MM.1S (cell line): ENCODE measurements at regions not wholly inside any gene's neighbourhood (a gene's known extent, or its start where the extent isn't known, plus 50 kb on each side); places are given as distances from the start of the nearest gene placed in this dataset.

ENCODE experiments used
- DNase-seq: peaks from one replicate; pipeline ENCODE4 v3.0.0-alpha.2; 2015
- H2AFZ ChIP-seq: fragments of 300-600 bp; sonication (generic); 2 replicates; pipeline ENCODE4 v1.6.0; 2016; ENCODE audit warnings: antibody characterized with exemption, low read length
- H3F3A ChIP-seq: fragments of 300-600 bp; sonication (generic); 2 replicates; pipeline ENCODE4 v1.6.1; 2016; ENCODE audit warnings: mild to moderate bottlenecking, antibody characterized with exemption, low read length, moderate library complexity, mixed read lengths; ENCODE audit not compliant: insufficient read depth
- H3K27ac ChIP-seq: fragments of 300-600 bp; sonication (generic); 2 replicates; pipeline ENCODE4 v1.5.1; 2016; ENCODE audit warnings: mild to moderate bottlenecking, low read length
- H3K27me3 ChIP-seq: fragments of 300-600 bp; sonication (generic); replicated peaks from 2 replicates; pipeline ENCODE4 v1.6.0; 2016; ENCODE audit warnings: low read length; ENCODE audit not compliant: insufficient read depth
- H3K36me3 ChIP-seq: fragments of 300-600 bp; sonication (generic); replicated peaks from 2 replicates; pipeline ENCODE4 v1.6.1; 2016; ENCODE audit warnings: mild to moderate bottlenecking, low read length, mixed read lengths; ENCODE audit not compliant: insufficient read depth
- H3K4me1 ChIP-seq: fragments of 300-600 bp; sonication (generic); 2 replicates; pipeline ENCODE4 v1.6.1; 2016; ENCODE audit warnings: low read length, mixed read lengths
- H3K4me2 ChIP-seq: fragments of 300-600 bp; sonication (generic); 2 replicates; pipeline ENCODE4 v1.6.0; 2016; ENCODE audit warnings: low read depth, low read length
- H3K4me3 ChIP-seq: fragments of 300-600 bp; sonication (generic); 2 replicates; pipeline ENCODE4 v1.5.1; 2016; ENCODE audit warnings: low read length, mixed read lengths
- H3K79me2 ChIP-seq: fragments of 300-600 bp; sonication (generic); 2 replicates; pipeline ENCODE4 v1.6.1; 2016; ENCODE audit warnings: mixed run types, low read length, mixed read lengths
- H3K9ac ChIP-seq: fragments of 300-600 bp; sonication (generic); 2 replicates; pipeline ENCODE4 v1.6.1; 2016; ENCODE audit warnings: low read length, mixed read lengths
- H3K9me2 ChIP-seq: fragments of 300-600 bp; sonication (generic); replicated peaks from 2 replicates; pipeline ENCODE4 v1.6.1; 2016; ENCODE audit warnings: mild to moderate bottlenecking, low read length, mixed read lengths; ENCODE audit not compliant: insufficient read depth
- H3K9me3 ChIP-seq: fragments of 300-600 bp; sonication (generic); replicated peaks from 2 replicates; pipeline ENCODE4 v1.6.1; 2016; ENCODE audit warnings: mild to moderate bottlenecking, low read length, mixed read lengths; ENCODE audit not compliant: insufficient read depth
- H4K20me1 ChIP-seq: fragments of 300-600 bp; sonication (generic); 2 replicates; pipeline ENCODE4 v1.6.1; 2016; ENCODE audit warnings: mild to moderate bottlenecking, low read length, moderate library complexity, mixed read lengths; ENCODE audit not compliant: insufficient read depth
- EZH2 ChIP-seq: fragments of 300-600 bp; sonication (generic); optimal IDR thresholded peaks from 2 replicates; pipeline ENCODE3; 2017; ENCODE audit warnings: low read depth, mild to moderate bottlenecking, antibody characterized with exemption, low read length, mixed read lengths
- EZH2phosphoT487 ChIP-seq: fragments of 300-600 bp; sonication (generic); IDR thresholded peaks from 2 replicates; pipeline ENCODE4 v1.6.1; 2018; ENCODE audit warnings: antibody characterized with exemption, low read length
- TF ChIP-seq, protein P1 (sequence below): fragments of 300-600 bp; sonication (generic); IDR thresholded peaks from 2 replicates; pipeline ENCODE4 v1.5.1; 2016; ENCODE audit warnings: antibody characterized with exemption, low read length, mixed read lengths

DNA sequence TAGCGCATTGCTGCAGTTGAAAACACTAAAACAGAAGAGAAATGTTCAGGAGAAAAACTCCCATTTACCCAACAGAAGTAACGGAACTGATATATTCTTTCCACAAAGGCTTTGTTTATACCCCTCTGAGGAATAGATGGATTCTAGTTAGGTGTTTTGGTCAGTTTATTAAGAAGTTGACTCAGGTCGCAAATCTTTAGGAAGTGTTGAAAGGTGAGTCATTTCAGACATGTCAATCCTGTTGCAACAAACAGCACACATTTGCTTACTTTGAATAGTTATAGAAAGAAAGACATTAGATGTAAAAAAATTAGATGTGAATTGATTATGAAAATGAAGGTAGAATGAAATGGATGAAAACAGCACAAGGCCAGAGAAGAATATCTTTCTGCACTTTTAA is 941.0 kb downstream of the KCNJ2 start:
- Histone ChIP-seq H3K4me1 (no peaks in the 10 kb centered on the region), H3K9me2 (no peaks in the 10 kb centered on the region), H3K4me3 (no peak overlapping the region), H3K27me3 (no peaks in the 10 kb centered on the region), H3K9me3 (no peaks in the 10 kb centered on the region), H3K27ac (no peak overlapping the region), H2AFZ (no peak overlapping the region), H3K36me3 (no peaks in the 10 kb centered on the region), H3K9ac (no peak overlapping the region), H3F3A (no peaks in the 10 kb centered on the region), H3K79me2 (no peaks in the 10 kb centered on the region), H4K20me1 (no peaks in the 10 kb centered on the region), H3K4me2 (no peak overlapping the region)
- TF ChIP-seq EZH2phosphoT487 (no peak), EZH2 (no peak)
- TF ChIP-seq, protein P1, sequence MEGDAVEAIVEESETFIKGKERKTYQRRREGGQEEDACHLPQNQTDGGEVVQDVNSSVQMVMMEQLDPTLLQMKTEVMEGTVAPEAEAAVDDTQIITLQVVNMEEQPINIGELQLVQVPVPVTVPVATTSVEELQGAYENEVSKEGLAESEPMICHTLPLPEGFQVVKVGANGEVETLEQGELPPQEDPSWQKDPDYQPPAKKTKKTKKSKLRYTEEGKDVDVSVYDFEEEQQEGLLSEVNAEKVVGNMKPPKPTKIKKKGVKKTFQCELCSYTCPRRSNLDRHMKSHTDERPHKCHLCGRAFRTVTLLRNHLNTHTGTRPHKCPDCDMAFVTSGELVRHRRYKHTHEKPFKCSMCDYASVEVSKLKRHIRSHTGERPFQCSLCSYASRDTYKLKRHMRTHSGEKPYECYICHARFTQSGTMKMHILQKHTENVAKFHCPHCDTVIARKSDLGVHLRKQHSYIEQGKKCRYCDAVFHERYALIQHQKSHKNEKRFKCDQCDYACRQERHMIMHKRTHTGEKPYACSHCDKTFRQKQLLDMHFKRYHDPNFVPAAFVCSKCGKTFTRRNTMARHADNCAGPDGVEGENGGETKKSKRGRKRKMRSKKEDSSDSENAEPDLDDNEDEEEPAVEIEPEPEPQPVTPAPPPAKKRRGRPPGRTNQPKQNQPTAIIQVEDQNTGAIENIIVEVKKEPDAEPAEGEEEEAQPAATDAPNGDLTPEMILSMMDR, result no peak
- DNase-seq, result no peak

- H3K4me3 ChIP-seq, result no peak overlapping the region
Observed at GRCh38 chr17:71111460-71111859, 942.1 kb downstream of the KCNJ2 start.

DNA sequence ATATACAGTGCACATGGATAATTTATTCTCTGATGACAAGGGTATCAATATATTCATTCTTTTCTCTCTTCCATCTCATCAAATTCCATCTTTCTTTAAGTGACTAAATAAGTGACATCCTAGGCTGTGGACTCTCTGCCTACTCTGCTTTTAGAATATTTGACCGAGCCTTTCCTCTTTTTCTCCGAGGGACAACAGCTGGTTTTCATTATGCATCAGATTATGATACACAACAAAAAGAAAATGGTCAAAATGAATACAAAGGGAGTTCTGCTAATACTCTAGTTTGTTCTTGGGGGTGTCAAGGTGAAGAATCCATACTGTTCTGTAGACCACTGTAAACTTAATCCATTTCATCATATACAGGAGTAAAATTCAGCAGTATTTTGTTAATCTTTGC is 942.6 kb downstream of the KCNJ2 start:
- H3K4me1 ChIP-seq, result no peaks in the 10 kb centered on the region
- no peak for TF ChIP-seq EZH2
- TF ChIP-seq, protein P1, result no peak
- H3K36me3 ChIP-seq, result no peaks in the 10 kb centered on the region
- no peaks in the 10 kb centered on the region for H3K9me2 ChIP-seq
- no peaks in the 10 kb centered on the region for H3F3A ChIP-seq
- H3K27ac ChIP-seq, result no peak overlapping the region
- no peak for DNase-seq
- H3K79me2 ChIP-seq, result no peaks in the 10 kb centered on the region
- H3K9ac ChIP-seq, result no peak overlapping the region
- no peak overlapping the region for H3K4me2 ChIP-seq
- H3K4me3 ChIP-seq, result no peak overlapping the region
- no peak overlapping the region for H2AFZ ChIP-seq
- H4K20me1 ChIP-seq, result no peaks in the 10 kb centered on the region
- H3K9me3 ChIP-seq, result no peaks in the 10 kb centered on the region
- H3K27me3 ChIP-seq, result no peaks in the 10 kb centered on the region

More at GRCh38 chr17:71111460-71111859, 942.1 kb downstream of the KCNJ2 start:
- H4K20me1 ChIP-seq, result no peaks in the 10 kb centered on the region
- H3K36me3 ChIP-seq, result no peaks in the 10 kb centered on the region
- H3K4me1 ChIP-seq, result no peaks in the 10 kb centered on the region
- H3K9me3 ChIP-seq, result no peaks in the 10 kb centered on the region
- no peak overlapping the region for H3K27ac ChIP-seq
- H3K4me2 ChIP-seq, result no peak overlapping the region
- DNase-seq, result no peak
- no peaks in the 10 kb centered on the region for H3K27me3 ChIP-seq
- no peaks in the 10 kb centered on the region for H3F3A ChIP-seq
- H3K9ac ChIP-seq, result no peak overlapping the region
- no peak overlapping the region for H2AFZ ChIP-seq
- TF ChIP-seq EZH2phosphoT487, result no peak
- no peak for TF ChIP-seq EZH2
- TF ChIP-seq, protein P1, result no peak
- H3K9me2 ChIP-seq, result no peaks in the 10 kb centered on the region
- no peaks in the 10 kb centered on the region for H3K79me2 ChIP-seq

DNA sequence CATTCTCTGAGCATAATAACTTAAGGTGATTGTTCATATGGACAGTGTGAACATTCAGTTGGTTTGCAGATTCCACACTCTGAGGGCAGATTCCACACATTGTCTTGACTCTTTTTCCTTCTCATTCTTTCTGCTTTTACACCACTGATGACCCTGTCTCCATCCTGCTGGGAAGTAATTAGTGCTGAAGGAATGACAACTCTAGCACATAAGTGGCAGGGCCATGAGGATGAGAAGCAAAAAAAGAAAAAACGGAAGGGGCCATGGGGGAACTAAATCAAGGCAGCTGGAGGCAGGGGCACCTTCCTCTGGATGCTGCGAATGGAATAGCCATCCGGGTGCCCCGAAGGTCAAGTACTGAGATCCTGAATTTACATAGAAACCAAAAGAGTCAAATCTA is 944.0 kb downstream of the KCNJ2 start:
- H3K9ac ChIP-seq, result no peak overlapping the region
- no peaks in the 10 kb centered on the region for H3K9me2 ChIP-seq

More for the DNA sequence above, 944.0 kb downstream of the KCNJ2 start:
- no peaks in the 10 kb centered on the region for H4K20me1 ChIP-seq
- no peaks in the 10 kb centered on the region for H3F3A ChIP-seq
- no peaks in the 10 kb centered on the region for H3K9me3 ChIP-seq
- H2AFZ ChIP-seq, result no peak overlapping the region
- H3K79me2 ChIP-seq, result no peaks in the 10 kb centered on the region
- H3K27ac ChIP-seq, result no peak overlapping the region
- DNase-seq, result no peak
- no peaks in the 10 kb centered on the region for H3K4me1 ChIP-seq
- no peaks in the 10 kb centered on the region for H3K27me3 ChIP-seq
- H3K4me2 ChIP-seq, result no peak overlapping the region
- no peak overlapping the region for H3K4me3 ChIP-seq
- TF ChIP-seq, protein P1, result no peak
- TF ChIP-seq EZH2, result no peak
- no peak for TF ChIP-seq EZH2phosphoT487
- H3K36me3 ChIP-seq, result no peaks in the 10 kb centered on the region
